ENCODE measurements at regions not wholly inside any gene's neighbourhood (a gene's known extent, or its start where the extent isn't known, plus 50 kb on each side); places are given as distances from the start of the nearest gene placed in this dataset.

- TF ChIP-seq EP300 (IDR thresholded peaks at IDR 0.05; ENCODE audit: borderline replicate concordance) (no peak), CREB1 (IDR thresholded peaks at IDR 0.05; ENCODE audit: low read depth) (no peak), TAF1 (IDR thresholded peaks at IDR 0.05; ENCODE audit: low read depth) (no peak), NFIC (IDR thresholded peaks at IDR 0.05) (no peak), REST (IDR thresholded peaks at IDR 0.05; ENCODE audit: low read depth) (no peak)
Measured at GRCh38 chr7:106781828-106782544, 83.1 kb upstream of the PIK3CG start.

Data from Ishikawa (cell line).